GM18868 (cell line): ENCODE measurements at regions not wholly inside any gene's neighbourhood (a gene's known extent, or its start where the extent isn't known, plus 50 kb on each side); places are given as distances from the start of the nearest gene placed in this dataset.
A peak's percentile ranks its signal among the peaks of the same experiment; 100 is the strongest.

Experiments used
- ATAC-seq: cut with Tn5 transposase; IDR thresholded peaks from one replicate; pipeline ENCODE4 v1.9.1; 2021; ENCODE audit warnings: mild to moderate bottlenecking, moderate library complexity; ENCODE audit not compliant: unreplicated experiment

DNA sequence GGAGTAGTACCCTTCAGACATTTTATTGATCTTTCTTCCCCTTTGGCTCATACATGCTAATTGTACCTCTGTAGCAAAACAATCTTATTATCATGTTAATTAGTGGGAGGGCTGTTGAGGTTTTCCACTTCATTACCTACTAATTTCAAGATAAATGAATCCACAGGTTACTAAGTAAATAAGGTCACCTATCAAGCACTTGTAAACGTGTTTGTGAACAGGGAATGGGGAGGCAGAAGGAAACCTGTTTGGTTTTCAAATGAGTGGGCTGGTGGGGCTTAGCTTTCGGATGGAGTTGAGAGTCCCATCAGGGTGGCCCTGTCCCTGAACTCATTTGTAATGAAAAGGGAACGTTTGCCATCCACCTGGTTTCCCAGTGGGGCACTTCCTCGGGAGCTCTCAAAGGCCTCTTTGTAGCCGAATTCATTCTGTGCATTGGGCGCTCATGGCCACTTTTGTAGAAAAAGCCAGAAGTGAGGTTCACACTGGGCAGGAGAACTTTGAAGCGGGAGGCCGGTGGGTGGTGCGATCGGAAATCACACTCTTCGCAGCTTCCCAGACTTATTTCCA lies 419.8 kb upstream of the NR2F2 start:
- no peak for ATAC-seq

DNA sequence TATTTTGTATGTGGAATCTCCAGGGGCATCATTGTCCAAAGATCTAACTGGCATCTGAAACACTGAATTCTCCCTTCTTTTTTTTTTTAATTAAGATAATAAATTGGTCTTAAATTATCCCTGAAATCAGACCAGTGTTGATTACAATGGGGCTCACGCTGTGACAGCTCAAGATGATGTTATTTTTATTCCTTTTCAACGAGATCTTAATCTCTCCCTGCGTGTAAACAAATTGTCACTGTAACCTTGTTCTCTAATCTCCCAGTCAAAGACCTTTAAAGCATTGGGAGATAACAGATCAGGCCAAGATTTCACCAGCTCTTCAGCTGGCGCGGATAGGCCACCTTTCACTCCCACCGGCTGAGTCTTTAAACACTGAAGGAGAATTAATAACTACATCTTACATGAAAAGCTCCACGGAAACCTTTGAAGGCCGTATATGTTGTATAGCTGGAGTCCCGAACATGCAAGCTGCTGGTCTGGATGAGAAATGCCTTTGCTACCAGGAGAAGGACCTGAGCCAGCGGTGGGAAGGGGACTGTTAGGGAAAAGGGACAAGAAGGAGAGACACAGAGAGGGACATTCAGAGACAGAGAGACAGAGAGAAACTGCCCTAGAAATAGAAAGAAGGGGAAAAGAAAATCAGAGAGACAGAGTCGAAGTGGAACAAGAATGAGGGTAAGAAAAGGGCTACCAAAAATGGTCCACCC lies 418.8 kb upstream of the NR2F2 start:
- no peak for ATAC-seq

DNA sequence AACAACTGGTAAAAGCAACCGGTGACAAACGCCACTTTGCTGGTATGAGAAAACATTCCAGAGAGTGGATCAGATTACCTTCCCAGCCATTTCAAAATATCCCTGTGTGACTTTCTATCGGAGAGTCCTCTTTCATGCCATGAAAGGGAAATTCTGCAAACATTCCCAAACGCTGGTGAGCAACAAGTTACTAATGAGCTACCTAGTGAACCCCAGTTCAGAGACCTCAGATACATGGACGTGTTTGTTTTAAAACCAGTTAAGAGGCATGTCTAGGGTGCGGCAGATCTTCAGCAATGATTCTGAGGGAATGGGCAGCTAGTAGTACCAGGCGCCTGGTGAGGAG lies 418.2 kb upstream of the NR2F2 start:
- no peak for ATAC-seq

DNA sequence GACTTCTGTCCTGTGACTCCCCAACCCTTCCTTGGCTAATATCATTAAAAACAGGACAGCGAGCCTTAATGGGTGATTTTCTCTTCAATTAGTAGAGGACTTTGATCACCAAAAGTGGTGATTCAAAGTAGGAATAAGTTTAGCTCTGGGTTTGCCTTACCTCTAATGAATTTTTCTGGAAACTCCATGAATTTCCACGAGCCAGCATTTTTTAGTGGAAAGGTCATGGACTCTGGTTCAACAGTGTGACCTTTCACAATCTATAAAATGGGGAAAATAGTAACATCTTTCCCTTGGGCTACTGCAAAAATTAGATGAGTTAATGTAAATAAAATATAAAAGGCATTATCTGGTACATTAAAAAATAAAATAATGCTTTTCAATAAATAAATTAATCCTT lies 417.8 kb upstream of the NR2F2 start:
- no peak for ATAC-seq

DNA sequence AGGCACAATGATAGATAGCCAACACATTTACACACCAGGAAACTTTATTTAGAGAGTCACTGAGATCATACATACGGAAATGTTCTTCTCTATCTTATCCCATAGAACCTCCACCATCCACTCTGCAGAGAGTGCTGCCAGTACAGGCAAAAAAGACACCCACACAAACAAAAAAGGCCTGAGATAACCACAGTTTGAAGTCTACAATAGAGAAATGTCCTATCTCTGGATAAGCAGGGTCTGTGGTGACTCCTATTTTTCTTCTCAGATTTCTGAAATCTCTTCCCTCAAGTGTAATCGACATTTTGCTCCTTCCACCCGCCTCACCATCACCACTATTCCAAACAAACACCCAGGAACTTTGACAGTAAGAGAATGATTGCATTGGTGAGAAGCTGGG lies 413.9 kb upstream of the NR2F2 start:
- no peak for ATAC-seq

DNA sequence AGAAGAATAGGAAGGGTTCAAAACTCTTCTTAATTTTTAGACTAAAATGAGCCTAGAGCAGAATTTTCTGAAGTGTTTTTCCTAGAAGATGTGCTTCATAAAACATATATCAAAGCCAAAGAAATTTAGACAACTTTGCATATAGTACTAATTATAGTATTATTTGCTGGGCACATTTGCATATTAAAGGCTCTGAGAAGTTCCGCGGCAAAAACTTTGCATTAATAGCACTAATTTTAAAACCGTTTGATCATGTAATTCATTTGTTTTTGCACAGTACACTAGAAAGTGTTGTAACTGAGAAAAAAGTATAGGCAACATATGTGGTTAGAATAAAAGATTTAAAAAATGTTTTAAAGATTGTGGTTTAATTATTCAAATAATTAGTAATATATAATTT lies 412.0 kb upstream of the NR2F2 start:
- no peak for ATAC-seq

DNA sequence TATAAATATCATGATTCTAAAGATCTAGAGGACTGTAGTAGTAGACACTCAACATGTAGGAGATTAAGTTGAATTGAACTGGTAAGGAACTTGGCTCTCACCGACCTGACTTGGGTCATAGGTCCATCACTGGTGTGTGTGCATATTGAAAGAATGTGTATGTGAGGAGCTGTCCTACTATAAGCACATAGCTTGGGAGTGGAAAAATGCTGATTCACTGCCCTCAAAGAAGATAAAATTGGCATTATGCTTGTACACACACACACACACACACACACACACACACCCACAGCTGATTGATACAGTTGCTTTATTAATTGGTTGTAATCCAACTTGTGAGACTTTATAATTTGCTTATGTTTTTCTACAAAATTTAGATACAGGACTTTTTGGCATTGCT lies 411.0 kb upstream of the NR2F2 start:
- no peak for ATAC-seq

DNA sequence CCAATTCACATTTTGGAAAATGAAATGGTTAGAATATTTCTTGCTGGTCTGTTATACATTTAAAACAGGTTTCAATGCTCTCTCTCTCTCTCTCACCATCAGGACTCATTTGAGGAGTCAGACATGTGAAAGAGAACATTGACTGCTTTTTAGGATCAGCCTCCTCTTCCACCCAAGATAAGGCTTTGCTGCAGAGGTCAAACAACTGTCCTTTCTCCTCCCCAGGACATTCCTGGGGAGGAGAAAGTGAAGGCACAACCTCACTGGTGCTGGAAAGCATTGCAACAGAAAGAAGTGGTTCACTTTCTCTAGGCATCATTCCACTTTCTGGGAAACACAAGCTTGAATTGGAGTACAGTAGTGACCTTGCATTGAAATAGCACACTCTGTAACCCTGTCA lies 409.1 kb upstream of the NR2F2 start:
- no peak for ATAC-seq

DNA sequence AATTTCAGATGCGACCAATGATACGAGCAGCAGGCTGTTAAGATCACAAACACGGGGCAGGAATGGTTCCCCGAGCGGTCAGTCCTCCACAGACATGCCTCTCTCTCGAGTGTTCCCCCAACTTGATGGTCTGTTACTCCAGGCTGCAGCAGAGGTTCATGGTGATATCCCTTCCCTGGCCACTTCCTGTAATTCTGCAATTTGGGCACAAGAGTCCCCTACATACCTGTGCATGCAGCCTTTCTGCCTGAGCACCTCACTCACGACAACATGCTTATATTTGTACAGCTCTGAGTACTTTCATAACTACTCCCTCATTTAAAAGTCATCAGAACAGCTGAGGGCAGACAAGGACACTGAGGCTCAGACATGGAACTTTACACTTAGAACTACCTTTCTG lies 408.1 kb upstream of the NR2F2 start:
- peak; percentile 96 for ATAC-seq

DNA sequence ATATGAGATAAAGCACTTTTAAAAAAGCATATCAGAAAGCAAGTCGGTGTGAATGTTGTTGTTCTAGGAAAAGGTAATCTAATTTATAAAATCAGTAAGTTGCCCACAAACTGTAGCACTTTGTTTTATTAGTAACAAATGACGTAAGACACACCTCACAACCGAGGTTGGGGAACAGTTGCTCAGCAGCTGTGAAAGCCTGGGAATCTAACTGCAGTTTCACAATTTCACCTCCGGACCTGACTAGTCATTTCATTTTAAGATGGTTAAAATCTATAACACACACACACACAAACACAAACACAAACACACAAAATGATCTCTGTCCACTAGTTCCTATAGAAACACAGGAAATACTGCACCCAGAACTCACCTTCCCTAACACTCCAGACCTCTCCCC lies 406.7 kb upstream of the NR2F2 start:
- no peak for ATAC-seq

DNA sequence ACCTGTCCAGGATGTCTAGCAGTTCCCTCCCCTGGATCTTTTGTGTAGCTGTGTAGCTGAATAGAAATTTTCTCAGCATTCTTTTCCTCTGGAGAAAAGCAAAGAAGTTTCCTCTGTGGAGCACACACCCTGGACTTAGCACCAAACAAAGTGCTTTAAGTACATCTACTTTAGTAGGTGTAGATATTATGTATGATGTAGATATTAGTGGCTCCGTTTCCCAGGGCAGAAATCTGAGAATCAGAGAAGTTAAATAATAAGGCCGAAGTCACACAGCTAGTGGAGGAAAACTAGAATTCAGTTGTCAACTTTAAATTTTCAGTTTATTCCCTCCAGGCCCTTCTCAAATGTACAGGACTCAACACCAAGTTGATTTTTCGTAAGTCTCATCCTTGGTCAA lies 401.7 kb upstream of the NR2F2 start:
- no peak for ATAC-seq

DNA sequence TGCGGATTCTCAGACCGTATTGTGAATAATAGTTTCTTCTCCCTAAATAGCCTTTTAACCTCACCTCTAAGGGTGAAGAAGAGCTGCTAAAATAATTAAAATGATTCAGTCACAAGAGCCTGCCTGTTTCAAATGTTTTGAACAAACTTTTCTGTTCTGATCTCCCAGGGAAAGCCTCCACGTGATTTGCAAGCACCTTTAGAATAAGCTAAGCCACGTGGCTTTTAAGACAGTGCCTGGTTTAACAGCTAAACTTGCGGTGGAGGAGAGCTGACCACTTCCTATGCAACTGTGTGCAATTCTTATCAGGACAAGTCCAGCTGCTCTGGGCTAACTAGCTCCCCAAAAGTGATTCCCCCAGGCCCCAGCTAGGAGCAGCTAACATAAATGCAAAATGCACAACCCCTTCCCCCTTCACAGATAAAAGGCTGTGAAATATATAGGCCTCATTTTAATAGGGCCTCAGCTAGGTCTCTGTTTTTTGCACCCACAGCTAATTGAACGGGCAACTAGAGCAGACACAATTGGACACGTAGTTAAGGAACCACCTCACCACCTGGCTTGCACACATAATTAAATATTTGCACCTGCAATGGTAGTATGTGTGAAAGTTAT lies 401.2 kb upstream of the NR2F2 start:
- peak; percentile 94 for ATAC-seq

DNA sequence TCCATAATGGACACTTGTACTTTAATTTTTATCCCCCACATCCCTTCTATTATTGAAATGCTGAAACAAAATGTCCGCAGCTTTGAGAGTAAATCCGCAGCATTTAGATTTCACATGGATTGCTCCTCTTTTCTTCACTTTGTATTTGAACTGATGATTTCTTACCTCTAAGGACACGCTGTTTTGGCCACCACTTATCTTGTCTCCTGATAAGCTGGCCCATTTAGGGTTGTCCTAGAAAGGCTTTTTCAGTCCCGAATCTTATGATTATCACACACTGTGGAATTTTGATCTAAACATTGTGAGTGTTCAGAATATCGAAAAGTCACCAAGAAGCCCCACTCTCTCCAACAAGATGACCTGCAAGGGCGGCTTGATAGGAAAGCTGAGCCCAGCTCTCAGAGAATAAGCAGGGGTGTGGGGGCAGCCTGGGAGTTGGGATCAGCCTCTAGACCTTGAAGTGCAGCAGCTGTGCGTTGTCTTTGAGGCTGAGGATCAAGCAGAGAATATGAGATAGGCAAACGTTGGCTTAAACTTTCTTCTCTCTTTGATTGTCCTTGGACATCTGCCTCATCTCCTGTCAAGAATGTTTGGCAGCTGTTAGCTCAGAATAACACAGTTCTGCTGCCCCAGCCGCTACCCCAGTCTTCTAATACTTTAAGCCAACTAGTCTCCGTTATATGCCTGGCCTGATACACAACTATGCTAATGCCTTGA lies 399.7 kb upstream of the NR2F2 start:
- no peak for ATAC-seq

DNA sequence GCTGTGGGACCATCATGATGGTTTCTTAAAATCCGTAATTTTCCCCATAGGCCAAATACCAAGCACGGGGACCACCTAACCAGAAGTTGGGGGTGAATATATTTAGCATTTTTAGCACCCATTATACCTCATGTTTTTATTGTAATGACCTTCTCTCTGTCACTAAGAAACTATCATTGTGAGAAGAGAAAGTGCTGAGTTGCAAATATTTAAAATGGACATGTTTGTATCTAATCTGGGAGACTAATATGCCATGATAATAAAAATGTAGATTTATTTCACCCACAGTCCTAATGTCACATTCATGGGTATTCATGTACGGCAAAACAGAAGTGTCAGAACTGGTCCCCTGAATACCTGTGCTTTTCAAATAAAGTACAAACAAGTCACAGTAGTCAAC lies 398.9 kb upstream of the NR2F2 start:
- ATAC-seq, result no peak

DNA sequence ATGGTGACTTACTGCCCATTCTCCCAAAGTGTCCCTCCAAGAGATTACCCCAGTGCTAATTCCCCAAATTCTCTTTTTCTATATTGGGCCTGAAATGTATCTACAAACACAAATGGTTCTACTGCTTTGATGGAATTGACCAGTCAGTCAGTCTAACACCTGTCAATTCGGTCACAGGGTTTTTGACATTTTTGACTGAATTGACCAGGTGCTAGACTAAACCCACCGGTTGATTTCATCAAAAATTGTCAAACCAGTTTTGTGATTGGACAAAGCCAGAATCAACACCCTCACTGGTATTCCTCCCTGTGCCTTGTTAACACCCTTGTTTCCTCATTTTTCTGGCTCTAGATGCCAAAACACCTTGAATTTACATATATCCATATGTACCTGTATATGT lies 398.4 kb upstream of the NR2F2 start:
- ATAC-seq, result no peak

DNA sequence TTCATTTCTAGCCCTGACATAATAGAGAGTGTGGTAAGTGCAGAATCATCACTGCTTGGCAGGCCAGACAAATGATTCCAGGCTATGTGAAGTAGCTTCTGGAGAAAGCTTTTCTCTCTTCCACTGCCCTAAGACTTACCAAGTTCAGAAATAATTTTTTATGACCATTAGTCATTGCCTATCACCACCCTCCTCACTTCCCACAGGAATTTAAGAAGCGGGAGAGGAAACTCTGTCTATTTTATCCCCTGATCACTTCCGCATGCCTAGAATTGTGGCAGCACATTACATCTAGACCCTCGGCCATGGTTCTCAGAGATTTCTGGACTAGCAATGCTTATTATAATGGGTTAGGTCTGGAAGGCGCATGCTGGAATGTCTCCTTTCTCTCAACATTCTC lies 397.8 kb upstream of the NR2F2 start:
- no peak for ATAC-seq

DNA sequence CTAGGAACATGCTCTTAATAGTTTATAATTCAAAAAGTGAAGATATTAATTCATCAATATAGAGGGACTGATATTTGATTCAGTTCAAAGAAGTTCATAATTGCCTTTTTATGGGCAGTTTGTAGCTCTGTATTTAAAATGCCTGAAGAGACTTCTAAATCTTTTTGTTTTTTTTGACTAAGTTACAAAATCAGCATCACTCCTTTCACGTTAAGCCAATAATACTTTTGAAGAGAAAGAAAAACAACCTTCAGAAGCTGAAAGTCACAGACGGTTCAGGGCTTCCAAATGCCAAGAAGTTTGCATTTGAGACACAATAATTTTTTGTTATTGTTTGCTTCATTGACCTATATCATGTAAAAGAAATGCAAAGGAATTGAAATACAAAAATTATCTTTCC lies 394.6 kb upstream of the NR2F2 start:
- ATAC-seq, result no peak

DNA sequence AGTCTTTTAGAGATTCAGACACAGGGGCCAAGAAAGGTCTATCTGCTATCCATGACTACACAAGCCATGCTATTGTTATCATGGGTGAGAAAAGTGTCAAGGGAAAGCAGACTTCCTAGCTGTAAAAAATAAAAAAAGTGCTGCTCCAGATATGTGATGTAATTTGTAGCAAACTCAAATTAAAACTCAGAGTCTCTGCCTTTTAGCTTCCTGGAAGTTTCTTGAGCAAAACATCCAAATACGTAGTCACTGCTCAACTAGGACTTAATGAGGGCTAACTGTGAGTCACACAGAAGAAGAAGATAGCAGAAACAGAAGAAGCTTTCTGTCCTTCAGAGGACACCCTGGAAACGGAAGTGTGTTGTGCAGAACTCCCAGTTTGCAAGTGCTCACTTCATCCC lies 393.4 kb upstream of the NR2F2 start:
- ATAC-seq, result peak; percentile 61

DNA sequence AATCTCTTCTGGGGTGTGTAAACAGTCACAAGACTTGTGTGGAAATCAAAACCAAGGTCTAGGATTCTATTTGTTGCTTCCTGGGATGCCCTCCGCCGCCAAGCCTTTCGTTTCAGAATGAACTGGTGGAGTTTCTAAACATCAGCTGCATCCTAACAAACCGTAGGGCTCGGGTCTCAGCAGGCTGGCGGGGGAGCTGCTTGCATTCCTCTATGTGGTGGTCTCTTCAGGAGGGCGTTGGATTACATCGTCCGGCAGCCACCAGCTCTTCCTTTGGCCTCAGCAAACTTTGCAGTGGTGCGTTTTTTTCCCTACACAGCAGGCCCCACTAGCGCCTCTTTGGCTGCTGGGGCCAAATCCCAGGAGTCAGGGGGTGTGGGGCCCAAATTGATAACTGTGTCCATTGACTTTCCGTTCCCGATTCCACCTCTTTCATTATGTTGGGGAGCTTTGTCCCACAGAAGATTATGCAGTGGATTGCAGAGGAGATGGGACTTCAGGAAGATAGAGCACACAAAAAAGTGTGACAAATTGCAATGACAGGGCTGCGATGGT lies 390.0 kb upstream of the NR2F2 start:
- no peak for ATAC-seq

DNA sequence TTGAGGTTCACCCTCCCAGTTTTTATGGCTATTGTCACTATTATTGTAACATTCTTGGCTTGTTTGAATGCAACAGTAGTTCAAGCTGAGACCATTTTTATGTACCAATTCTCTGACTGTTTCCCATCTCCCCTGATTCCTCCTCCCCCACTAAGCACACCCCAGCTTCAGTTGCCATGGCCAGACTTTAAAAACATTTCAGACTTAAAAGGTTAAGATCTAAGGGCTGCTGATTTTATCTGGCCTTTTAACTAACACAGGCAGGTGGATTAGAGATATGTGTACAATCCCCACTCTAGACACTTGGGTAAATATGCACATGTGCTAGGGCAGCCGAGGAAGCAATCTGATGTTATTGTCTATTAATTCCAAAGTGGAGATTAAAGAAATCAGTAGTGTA lies 386.3 kb upstream of the NR2F2 start:
- no peak for ATAC-seq

DNA sequence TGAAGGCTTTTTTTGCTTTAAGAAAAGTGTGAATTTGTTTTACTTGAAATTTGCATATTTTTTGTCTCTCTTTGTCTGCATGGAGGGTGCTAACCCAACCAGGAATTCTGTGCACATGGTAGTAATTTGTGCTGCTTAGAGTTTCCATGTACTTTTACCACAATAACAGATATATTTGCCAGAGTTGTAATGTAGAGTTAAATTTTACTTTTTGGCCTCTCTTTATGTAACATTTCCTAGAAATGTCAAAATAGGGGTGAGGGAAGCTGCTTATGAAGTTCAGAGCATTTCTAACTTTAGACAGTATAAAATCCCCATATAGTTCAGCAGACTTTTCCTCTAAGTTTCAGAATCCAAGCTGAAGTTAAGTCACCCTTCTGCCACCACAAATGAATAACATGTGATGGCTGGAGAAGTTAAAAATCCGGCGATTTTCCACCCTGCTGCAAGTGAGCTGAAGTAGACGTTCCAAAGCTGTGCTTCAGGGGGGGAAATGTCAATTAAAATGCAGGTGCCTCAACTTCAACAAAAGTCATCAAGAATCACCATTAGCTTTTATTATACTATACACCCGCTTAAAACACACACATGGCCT lies 385.7 kb upstream of the NR2F2 start:
- no peak for ATAC-seq
